SH-SY5Y (cell line): ENCODE measurements at regions not wholly inside any gene's neighbourhood (a gene's known extent, or its start where the extent isn't known, plus 50 kb on each side); places are given as distances from the start of the nearest gene placed in this dataset.

Source experiments
- GATA2 ChIP-seq: IDR thresholded peaks from 2 replicates; pipeline ENCODE4 v1.6.1; 2011; ENCODE audit warnings: mild to moderate bottlenecking, low read depth, low read length
- GATA3 ChIP-seq: IDR thresholded peaks from 2 replicates; pipeline ENCODE4 v1.6.1; 2011; ENCODE audit warnings: low read depth, mild to moderate bottlenecking, low read length, moderate library complexity

GRCh38 chr2:40962026-40962425, 510.1 kb upstream of the SLC8A1 start:
- TF ChIP-seq GATA2 (no peak), GATA3 (no peak)

GRCh38 chr2:40964509-40965250, 512.8 kb upstream of the SLC8A1 start:
- TF ChIP-seq GATA2 (no peak), GATA3 (no peak)

- no peak for TF ChIP-seq GATA3
- TF ChIP-seq GATA2: no peak
These were observed 515.6 kb upstream of the SLC8A1 start for GRCh38 chr2:40967451-40967850.

- no peak for TF ChIP-seq GATA3
- TF ChIP-seq GATA2: no peak
These were observed 523.3 kb upstream of the SLC8A1 start for GRCh38 chr2:40975151-40975550.

- TF ChIP-seq GATA2 (no peak), GATA3 (no peak)
These were observed 545.5 kb upstream of the SLC8A1 start for GRCh38 chr2:40997362-40997761.

GRCh38 chr2:41000374-41000773, 548.5 kb upstream of the SLC8A1 start:
- no peak for TF ChIP-seq GATA2
- TF ChIP-seq GATA3: no peak

- no peak for TF ChIP-seq GATA3
- TF ChIP-seq GATA2: no peak
These were observed 549.0 kb upstream of the SLC8A1 start for GRCh38 chr2:41000906-41001305.

- TF ChIP-seq GATA2 (no peak), GATA3 (no peak)
These were observed 552.8 kb upstream of the SLC8A1 start for GRCh38 chr2:41004700-41005099.

GRCh38 chr2:41020358-41020757, 568.5 kb upstream of the SLC8A1 start:
- no peak for TF ChIP-seq GATA3
- no peak for TF ChIP-seq GATA2

- TF ChIP-seq GATA2: no peak; the same call in 1 of the 2 replicates
- no peak for TF ChIP-seq GATA3
These were observed 572.9 kb upstream of the SLC8A1 start for GRCh38 chr2:41024816-41025215.

GRCh38 chr2:41026613-41027012, 574.7 kb upstream of the SLC8A1 start:
- no peak for TF ChIP-seq GATA2
- TF ChIP-seq GATA3: no peak

- TF ChIP-seq GATA2 (no peak), GATA3 (no peak)
These were observed 575.2 kb upstream of the SLC8A1 start for GRCh38 chr2:41027095-41027494.

GRCh38 chr2:41031282-41031681, 579.4 kb upstream of the SLC8A1 start:
- TF ChIP-seq GATA2: no peak
- TF ChIP-seq GATA3: no peak

- TF ChIP-seq GATA2 (no peak), GATA3 (no peak)
These were observed 580.8 kb upstream of the SLC8A1 start for GRCh38 chr2:41032715-41033114.

- TF ChIP-seq GATA2 (no peak), GATA3 (no peak)
These were observed 581.2 kb upstream of the SLC8A1 start for GRCh38 chr2:41033127-41033526.

GRCh38 chr2:41038408-41038807, 586.5 kb upstream of the SLC8A1 start:
- TF ChIP-seq GATA3 (no peak), GATA2 (no peak)
